WTC11 (cell line): ENCODE measurements at regions not wholly inside any gene's neighbourhood (a gene's known extent, or its start where the extent isn't known, plus 50 kb on each side); places are given as distances from the start of the nearest gene placed in this dataset.

Experiments
- ATAC-seq: fragments of 200-7000 bp; cut with Tn5 transposase; 2 replicates; pipeline ENCODE4 v1.10.0; 2021; ENCODE audit warnings: mild to moderate bottlenecking, moderate library complexity
- CTCF ChIA-PET: fragments of 300-600 bp; sonication (Branson Sonifier 250); formaldehyde crosslinking; loops from one replicate; lab custom pipeline; 2021; ENCODE audit warnings: antibody characterized with exemption; lab: Charles Lee
- POLR2A ChIA-PET: fragments of 350-600 bp; sonication (Branson Sonifier 250); formaldehyde crosslinking; loops from one replicate; lab custom pipeline; 2021; ENCODE audit warnings: antibody characterized with exemption; lab: Charles Lee
- DNase-seq: peaks from one replicate; pipeline ENCODE4 v3.0.0; 2021; ENCODE audit warnings: low spot score
- H3K27ac Mint-ChIP-seq: 2 replicates; pipeline ENCODE4 v1.8.0; 2021; ENCODE audit warnings: mixed read lengths
- H3K27me3 Mint-ChIP-seq: 2 replicates; pipeline ENCODE4 v1.8.0; 2021; ENCODE audit warnings: low read depth, mild to moderate bottlenecking, moderate library complexity, mixed read lengths
- H3K36me3 Mint-ChIP-seq: 2 replicates; pipeline ENCODE4 v1.8.0; 2021; ENCODE audit warnings: mixed read lengths
- H3K4me1 Mint-ChIP-seq: 2 replicates; pipeline ENCODE4 v1.8.0; 2022; ENCODE audit warnings: mixed read lengths
- H3K4me3 Mint-ChIP-seq: 2 replicates; pipeline ENCODE4 v1.8.0; 2021; ENCODE audit warnings: mild to moderate bottlenecking, moderate library complexity, mixed read lengths
- H3K9me3 Mint-ChIP-seq: 2 replicates; pipeline ENCODE4 v1.8.0; 2021; ENCODE audit warnings: mixed read lengths
- AR ChIP-seq: fragments of 250-450 bp; sonication (Bioruptor Pico); IDR thresholded peaks from 2 replicates; pipeline ENCODE4 v1.9.0; 2021; ENCODE audit warnings: mild to moderate bottlenecking
- CBFB ChIP-seq: sonication (generic); formaldehyde crosslinking; IDR thresholded peaks from 2 replicates; pipeline ENCODE4 v1.8.1; 2022; ENCODE audit warnings: mild to moderate bottlenecking, low read depth, missing genetic modification reagents
- ERG ChIP-seq: fragments of 250-450 bp; sonication (Bioruptor Pico); IDR thresholded peaks from 2 replicates; pipeline ENCODE4 v1.8.0; 2021; ENCODE audit warnings: mild to moderate bottlenecking
- ESRRA ChIP-seq: sonication (generic); formaldehyde crosslinking; IDR thresholded peaks from 2 replicates; pipeline ENCODE4 v1.8.1; 2022; ENCODE audit warnings: mild to moderate bottlenecking, missing genetic modification reagents, borderline replicate concordance
- ETV6 ChIP-seq: sonication (generic); formaldehyde crosslinking; IDR thresholded peaks from 2 replicates; pipeline ENCODE4 v1.8.1; 2022; ENCODE audit warnings: mild to moderate bottlenecking, missing genetic modification reagents
- FOXP1 ChIP-seq: sonication (generic); formaldehyde crosslinking; IDR thresholded peaks from 2 replicates; pipeline ENCODE4 v1.8.0; 2022; ENCODE audit warnings: missing genetic modification reagents, mild to moderate bottlenecking, moderate library complexity, borderline replicate concordance
- GTF2I ChIP-seq: fragments of 250-450 bp; sonication (Bioruptor Pico); conservative IDR thresholded peaks from 2 replicates; pipeline ENCODE4 v1.4.0; 2021; ENCODE audit warnings: mild to moderate bottlenecking
- IRF2 ChIP-seq: sonication (generic); formaldehyde crosslinking; IDR thresholded peaks from 2 replicates; pipeline ENCODE4 v1.8.0; 2022; ENCODE audit warnings: low read depth, missing genetic modification reagents, borderline replicate concordance
- JAZF1 ChIP-seq: fragments of 250-450 bp; sonication (Bioruptor Pico); IDR thresholded peaks from 2 replicates; pipeline ENCODE4 v1.9.0; 2021; ENCODE audit warnings: moderate library complexity, mild to moderate bottlenecking, inconsistent platforms
- PRRX2 ChIP-seq: fragments of 250-450 bp; sonication (Bioruptor Pico); IDR thresholded peaks from 2 replicates; pipeline ENCODE4 v1.8.0; 2021; ENCODE audit warnings: mild to moderate bottlenecking
- STAT6 ChIP-seq: sonication (generic); formaldehyde crosslinking; conservative IDR thresholded peaks from 2 replicates; pipeline ENCODE4 v1.8.1; 2023; ENCODE audit warnings: mild to moderate bottlenecking, low read depth, missing genetic modification reagents, moderate library complexity
- TCF7 ChIP-seq: sonication (generic); formaldehyde crosslinking; IDR thresholded peaks from 2 replicates; pipeline ENCODE4 v1.8.0; 2022; ENCODE audit warnings: mild to moderate bottlenecking, low read depth, missing genetic modification reagents, moderate library complexity
- TEAD1 ChIP-seq: sonication (generic); formaldehyde crosslinking; IDR thresholded peaks from 2 replicates; pipeline ENCODE4 v1.8.0; 2022; ENCODE audit warnings: mild to moderate bottlenecking, missing genetic modification reagents
- ZNF232 ChIP-seq: sonication (generic); formaldehyde crosslinking; IDR thresholded peaks from 2 replicates; pipeline ENCODE4 v1.8.0; 2022; ENCODE audit warnings: mild to moderate bottlenecking, missing genetic modification reagents
- ZNF512 ChIP-seq: sonication (generic); formaldehyde crosslinking; IDR thresholded peaks from 2 replicates; pipeline ENCODE4 v1.8.1; 2022; ENCODE audit warnings: missing genetic modification reagents, borderline replicate concordance
- ZNF671 ChIP-seq: fragments of 250-450 bp; sonication (Bioruptor Pico); IDR thresholded peaks from 2 replicates; pipeline ENCODE4 v1.8.0; 2021; ENCODE audit warnings: mild to moderate bottlenecking
- TF ChIP-seq, protein P1 (sequence below): sonication (generic); formaldehyde crosslinking; IDR thresholded peaks from 2 replicates; pipeline ENCODE4 v1.8.1; 2023; ENCODE audit warnings: mild to moderate bottlenecking, moderate library complexity, missing genetic modification reagents
- TF ChIP-seq, protein P2 (sequence below): fragments of 250-450 bp; sonication (Bioruptor Pico); IDR thresholded peaks from 2 replicates; pipeline ENCODE4 v1.9.0; 2021; ENCODE audit warnings: moderate library complexity, mild to moderate bottlenecking, inconsistent platforms, borderline replicate concordance
- TF ChIP-seq, protein P3 (sequence below): sonication (generic); formaldehyde crosslinking; IDR thresholded peaks from 2 replicates; pipeline ENCODE4 v1.8.0; 2023; ENCODE audit warnings: mild to moderate bottlenecking, missing genetic modification reagents

DNA sequence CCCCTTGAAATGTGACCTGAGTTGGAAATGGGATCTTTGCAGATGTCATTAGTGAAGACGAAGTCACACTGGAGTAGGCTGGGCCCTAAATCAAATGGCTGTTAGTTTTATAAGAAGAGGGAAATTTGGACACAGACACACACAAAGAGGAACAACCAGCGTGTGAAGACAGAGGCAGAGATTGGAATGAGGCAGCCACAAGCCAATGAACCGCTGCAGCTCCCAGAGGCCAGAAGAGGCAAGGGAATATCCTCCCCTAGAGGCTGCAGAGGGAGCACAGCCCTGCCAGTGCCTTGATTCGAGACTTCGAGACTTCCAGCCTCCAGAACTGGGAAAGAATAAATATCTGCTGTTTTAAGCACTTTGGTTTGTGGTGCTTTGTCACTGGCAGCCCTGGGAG lies 484.5 kb downstream of the MN1 start:
- Mint-ChIP-seq H3K9me3 (peaks cover 25% of the 10 kb centered on the region), H3K27me3 (peaks cover 4% of the 10 kb centered on the region; the same call in 1 of the 2 replicates), H3K27ac (no peak overlapping the region), H3K4me1 (peaks cover 16% of the 10 kb centered on the region), H3K36me3 (peaks cover 18% of the 10 kb centered on the region), H3K4me3 (no peak overlapping the region)
- ChIA-PET CTCF (interaction anchor here (0.6 to 3.5 kb wide), 3 partner anchors 13 to 56 kb away, joined by 3 to 15 read pairs (median 3); no protein-coding TSS in a partner anchor), POLR2A (no interaction called here)
- TF ChIP-seq PRRX2 (CRISPR knock-in tag), result no peak
- TF ChIP-seq CBFB (CRISPR knock-in tag), result no peak
- no peak for TF ChIP-seq TEAD1
- TF ChIP-seq FOXP1 (CRISPR knock-in tag), result no peak
- TF ChIP-seq ERG (CRISPR knock-in tag), result no peak
- TF ChIP-seq JAZF1 (CRISPR knock-in tag), result no peak
- TF ChIP-seq ZNF512, result no peak
- TF ChIP-seq, protein P1, sequence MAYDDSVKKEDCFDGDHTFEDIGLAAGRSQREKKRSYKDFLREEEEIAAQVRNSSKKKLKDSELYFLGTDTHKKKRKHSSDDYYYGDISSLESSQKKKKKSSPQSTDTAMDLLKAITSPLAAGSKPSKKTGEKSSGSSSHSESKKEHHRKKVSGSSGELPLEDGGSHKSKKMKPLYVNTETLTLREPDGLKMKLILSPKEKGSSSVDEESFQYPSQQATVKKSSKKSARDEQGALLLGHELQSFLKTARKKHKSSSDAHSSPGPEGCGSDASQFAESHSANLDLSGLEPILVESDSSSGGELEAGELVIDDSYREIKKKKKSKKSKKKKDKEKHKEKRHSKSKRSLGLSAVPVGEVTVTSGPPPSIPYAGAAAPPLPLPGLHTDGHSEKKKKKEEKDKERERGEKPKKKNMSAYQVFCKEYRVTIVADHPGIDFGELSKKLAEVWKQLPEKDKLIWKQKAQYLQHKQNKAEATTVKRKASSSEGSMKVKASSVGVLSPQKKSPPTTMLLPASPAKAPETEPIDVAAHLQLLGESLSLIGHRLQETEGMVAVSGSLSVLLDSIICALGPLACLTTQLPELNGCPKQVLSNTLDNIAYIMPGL, result no peak
- no peak for TF ChIP-seq ZNF671
- no peak for DNase-seq
- peak; percentile 36; the same call in 1 of the 2 replicates for ATAC-seq

DNA sequence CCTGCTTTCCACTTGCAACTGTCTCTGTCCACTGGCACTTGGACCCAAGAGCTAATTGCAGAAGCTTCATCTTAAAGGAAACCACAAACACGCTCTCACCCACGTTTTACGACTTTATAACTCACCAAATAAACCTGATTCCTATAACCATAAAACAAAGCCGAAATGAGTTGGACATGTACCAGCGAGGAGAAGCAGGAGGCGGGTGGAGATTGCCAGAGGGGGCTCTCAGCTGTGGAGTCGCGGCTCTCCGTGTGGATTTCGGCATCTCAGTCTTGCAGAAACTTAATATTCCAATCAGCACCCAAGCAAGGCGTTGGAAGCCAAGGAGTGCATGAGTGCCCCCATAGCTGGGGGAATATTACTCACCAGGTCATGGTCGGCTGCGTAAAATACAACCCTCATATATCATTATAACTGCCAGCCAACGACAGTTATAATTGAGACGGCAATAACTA lies 483.6 kb downstream of the MN1 start:
- CTCF ChIA-PET, result interaction anchor here (3.5 kb wide), 1 partner anchor 13 kb away, joined by 15 read pairs; no protein-coding TSS in a partner anchor
- ATAC-seq, result no peak
- H3K36me3 Mint-ChIP-seq, result peaks cover 18% of the 10 kb centered on the region
- peaks cover 25% of the 10 kb centered on the region for H3K9me3 Mint-ChIP-seq
- POLR2A ChIA-PET, result no interaction called here
- no peak for DNase-seq
- H3K4me1 Mint-ChIP-seq, result peaks cover 21% of the 10 kb centered on the region
- no peak overlapping the region for H3K27ac Mint-ChIP-seq
- no peak overlapping the region for H3K4me3 Mint-ChIP-seq
- peaks cover 4% of the 10 kb centered on the region; the same call in 1 of the 2 replicates for H3K27me3 Mint-ChIP-seq
- TF ChIP-seq ETV6 (CRISPR knock-in tag) (no peak), AR (CRISPR knock-in tag) (no peak), STAT6 (no peak), ZNF232 (CRISPR knock-in tag) (no peak), IRF2 (no peak), JAZF1 (CRISPR knock-in tag) (no peak), ESRRA (CRISPR knock-in tag) (no peak), ZNF671 (no peak), TCF7 (CRISPR knock-in tag) (no peak), GTF2I (no peak)
- TF ChIP-seq, protein P2, sequence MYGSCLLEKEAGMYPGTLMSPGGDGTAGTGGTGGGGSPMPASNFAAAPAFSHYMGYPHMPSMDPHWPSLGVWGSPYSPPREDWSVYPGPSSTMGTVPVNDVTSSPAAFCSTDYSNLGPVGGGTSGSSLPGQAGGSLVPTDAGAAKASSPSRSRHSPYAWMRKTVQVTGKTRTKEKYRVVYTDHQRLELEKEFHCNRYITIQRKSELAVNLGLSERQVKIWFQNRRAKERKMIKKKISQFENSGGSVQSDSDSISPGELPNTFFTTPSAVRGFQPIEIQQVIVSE (CRISPR knock-in tag), result no peak
- TF ChIP-seq, protein P3, sequence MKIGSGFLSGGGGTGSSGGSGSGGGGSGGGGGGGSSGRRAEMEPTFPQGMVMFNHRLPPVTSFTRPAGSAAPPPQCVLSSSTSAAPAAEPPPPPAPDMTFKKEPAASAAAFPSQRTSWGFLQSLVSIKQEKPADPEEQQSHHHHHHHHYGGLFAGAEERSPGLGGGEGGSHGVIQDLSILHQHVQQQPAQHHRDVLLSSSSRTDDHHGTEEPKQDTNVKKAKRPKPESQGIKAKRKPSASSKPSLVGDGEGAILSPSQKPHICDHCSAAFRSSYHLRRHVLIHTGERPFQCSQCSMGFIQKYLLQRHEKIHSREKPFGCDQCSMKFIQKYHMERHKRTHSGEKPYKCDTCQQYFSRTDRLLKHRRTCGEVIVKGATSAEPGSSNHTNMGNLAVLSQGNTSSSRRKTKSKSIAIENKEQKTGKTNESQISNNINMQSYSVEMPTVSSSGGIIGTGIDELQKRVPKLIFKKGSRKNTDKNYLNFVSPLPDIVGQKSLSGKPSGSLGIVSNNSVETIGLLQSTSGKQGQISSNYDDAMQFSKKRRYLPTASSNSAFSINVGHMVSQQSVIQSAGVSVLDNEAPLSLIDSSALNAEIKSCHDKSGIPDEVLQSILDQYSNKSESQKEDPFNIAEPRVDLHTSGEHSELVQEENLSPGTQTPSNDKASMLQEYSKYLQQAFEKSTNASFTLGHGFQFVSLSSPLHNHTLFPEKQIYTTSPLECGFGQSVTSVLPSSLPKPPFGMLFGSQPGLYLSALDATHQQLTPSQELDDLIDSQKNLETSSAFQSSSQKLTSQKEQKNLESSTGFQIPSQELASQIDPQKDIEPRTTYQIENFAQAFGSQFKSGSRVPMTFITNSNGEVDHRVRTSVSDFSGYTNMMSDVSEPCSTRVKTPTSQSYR, result no peak
